ENCODE measurements at regions not wholly inside any gene's neighbourhood (a gene's known extent, or its start where the extent isn't known, plus 50 kb on each side); places are given as distances from the start of the nearest gene placed in this dataset.

- TF ChIP-seq CTCF (IDR thresholded peaks at IDR 0.05), result no peak
- no peak for TF ChIP-seq POLR2A (IDR thresholded peaks at IDR 0.05)
Observed at GRCh38 chr9:91023741-91024140, 222.1 kb downstream of the SYK start.
